Tibial nerve (tissue), 4 donors: ENCODE measurements at regions not wholly inside any gene's neighbourhood (a gene's known extent, or its start where the extent isn't known, plus 50 kb on each side); places are given as distances from the start of the nearest gene placed in this dataset.

Experiments used
- DNase-seq, 2 donors: peaks; one replicate each; pipeline ENCODE4 v3.0.0-alpha.2; 2019; ENCODE audit warnings: low spot score in 2 of 2
- H3K27ac ChIP-seq, 4 donors: fragments of 200-600 bp; sonication (generic) in 3 of 4; one replicate each; pipeline ENCODE4 v1.5.1; 2017 to 2019; ENCODE audit warnings: mild to moderate bottlenecking in 1 of 4
- H3K27me3 ChIP-seq, 2 donors: fragments of 200-600 bp; sonication (generic) in 1 of 2; one replicate each; pipeline versions ENCODE4 v1.5.1 to v1.6.0; 2017 to 2019
- H3K36me3 ChIP-seq, 3 donors: fragments of 200-600 bp; sonication (generic); one replicate each; pipeline ENCODE4 v1.5.1; 2018 to 2019
- H3K4me1 ChIP-seq, 4 donors: fragments of 200-600 bp; sonication (generic) in 3 of 4; one replicate each; pipeline ENCODE4 v1.5.1; 2017 to 2019
- H3K4me3 ChIP-seq, 4 donors: fragments of 200-600 bp; sonication (generic) in 3 of 4; one replicate each; pipeline ENCODE4 v1.5.1; 2017 to 2019; ENCODE audit warnings: mild to moderate bottlenecking in 1 of 4, moderate library complexity in 1 of 4
- H3K9me3 ChIP-seq, 4 donors: fragments of 200-600 bp; sonication (generic) in 3 of 4; one replicate each; pipeline ENCODE4 v1.5.1; 2017 to 2019
- CTCF ChIP-seq, 5 experiments: fragments of 200-600 bp in 3 of 5; fragments of 450-650 bp in 2 of 5; sonication (generic) in 3 of 5; IDR thresholded peaks; one replicate each; pipeline ENCODE4 v1.5.1; 2016 to 2019; ENCODE audit warnings: antibody characterized with exemption in 5 of 5, mild to moderate bottlenecking in 3 of 5, moderate library complexity in 2 of 5
- EP300 ChIP-seq, 2 donors: sonication (generic); formaldehyde crosslinking; IDR thresholded peaks; one replicate each; pipeline ENCODE4 v1.6.1; 2017; ENCODE audit warnings: antibody characterized with exemption in 2 of 2, mild to moderate bottlenecking in 1 of 2
- POLR2A ChIP-seq, 2 donors: fragments of 450-650 bp; IDR thresholded peaks; one replicate each; pipeline ENCODE4 v1.6.1; 2017; ENCODE audit warnings: antibody characterized with exemption in 2 of 2, mild to moderate bottlenecking in 2 of 2, moderate library complexity in 2 of 2
- WGBS, 2 donors: methylation state at CpG; one replicate each; pipeline ENCODE4 v1.1.5; 2018; 5-methylcytosine and 5-hydroxymethylcytosine counted together

DNA sequence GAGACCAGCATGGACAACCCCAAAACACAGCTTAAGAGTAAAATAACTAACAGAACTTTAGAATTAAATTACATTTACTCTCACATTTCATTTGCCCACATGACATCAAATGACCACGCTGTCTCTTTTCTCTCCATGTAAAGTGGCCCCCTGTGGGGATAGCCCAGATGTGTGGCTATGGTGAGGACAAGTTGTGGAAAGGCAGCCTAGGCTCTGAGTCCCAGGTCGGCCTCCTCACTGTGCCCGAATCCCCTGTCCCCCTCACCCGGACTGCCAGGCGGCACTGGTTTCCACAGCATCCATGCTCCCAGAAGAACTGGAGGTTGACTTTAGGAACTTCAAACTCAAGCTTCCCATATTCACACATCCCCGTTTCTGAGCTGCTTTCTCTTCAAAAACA, 111.8 kb upstream of the UQCRFS1 start:
- DNase-seq, result no peak
- peaks cover 0 to 7% (median 0%) of the 10 kb centered on the region in 4 donors for H3K9me3 ChIP-seq
- H3K4me1 ChIP-seq, result no peaks in the 10 kb centered on the region
- H3K36me3 ChIP-seq, result no peaks in the 10 kb centered on the region
- H3K27me3 ChIP-seq, result no peaks in the 10 kb centered on the region
- 80 to 83% methylated on average over 6 of the region's 6 CpGs for WGBS, 2 donors
- no peak overlapping the region for H3K27ac ChIP-seq
- TF ChIP-seq CTCF (IDR thresholded peaks at IDR 0.05), result no peak
- TF ChIP-seq POLR2A (IDR thresholded peaks at IDR 0.05), result no peak
- TF ChIP-seq EP300 (IDR thresholded peaks at IDR 0.05), result no peak
- H3K4me3 ChIP-seq, result no peak overlapping the region

DNA sequence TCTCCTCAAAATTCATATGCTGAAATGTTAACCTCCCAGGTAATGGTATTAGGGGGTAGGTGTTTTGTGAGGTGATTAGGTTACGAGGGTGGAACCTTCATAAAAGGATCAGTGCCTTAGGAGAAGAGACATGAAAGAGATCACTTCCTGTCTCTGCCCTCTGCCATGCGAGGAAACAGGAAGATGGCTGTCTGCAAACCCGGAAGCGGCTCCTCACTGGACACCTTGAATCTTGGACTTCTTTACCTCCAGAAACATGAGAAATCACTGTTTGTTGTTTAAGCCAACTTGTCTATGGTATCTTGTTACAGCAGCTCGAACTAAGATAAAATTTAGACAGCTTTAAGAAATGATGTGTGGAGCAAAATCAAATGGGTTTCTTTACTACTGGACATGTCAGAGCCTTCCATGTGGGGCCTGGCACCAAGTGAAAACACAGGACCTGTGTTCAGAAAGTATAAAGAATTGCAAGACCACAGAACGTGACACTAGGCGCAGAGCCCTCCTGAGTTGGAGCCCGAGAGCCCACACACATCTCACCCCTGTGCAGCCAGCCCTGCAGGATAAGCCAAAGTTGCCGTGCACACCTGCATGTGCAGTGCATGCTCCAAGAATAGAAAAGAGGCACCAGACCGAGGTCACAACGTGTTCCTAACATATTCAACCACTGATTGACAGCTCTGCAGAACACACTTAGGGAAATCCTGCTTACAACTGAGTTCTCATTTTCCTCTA, 112.5 kb upstream of the UQCRFS1 start:
- 68 to 72% methylated on average over 11 of the region's 11 CpGs for WGBS, 2 donors
- peaks cover 0 to 7% (median 0%) of the 10 kb centered on the region in 4 donors for H3K9me3 ChIP-seq
- H3K27me3 ChIP-seq, result no peaks in the 10 kb centered on the region
- H3K27ac ChIP-seq, result no peak overlapping the region
- H3K4me3 ChIP-seq, result no peak overlapping the region
- no peaks in the 10 kb centered on the region for H3K36me3 ChIP-seq
- no peak for TF ChIP-seq CTCF (IDR thresholded peaks at IDR 0.05)
- no peak for TF ChIP-seq EP300 (IDR thresholded peaks at IDR 0.05)
- no peak for TF ChIP-seq POLR2A (IDR thresholded peaks at IDR 0.05)
- no peaks in the 10 kb centered on the region for H3K4me1 ChIP-seq
- DNase-seq, result no peak

DNA sequence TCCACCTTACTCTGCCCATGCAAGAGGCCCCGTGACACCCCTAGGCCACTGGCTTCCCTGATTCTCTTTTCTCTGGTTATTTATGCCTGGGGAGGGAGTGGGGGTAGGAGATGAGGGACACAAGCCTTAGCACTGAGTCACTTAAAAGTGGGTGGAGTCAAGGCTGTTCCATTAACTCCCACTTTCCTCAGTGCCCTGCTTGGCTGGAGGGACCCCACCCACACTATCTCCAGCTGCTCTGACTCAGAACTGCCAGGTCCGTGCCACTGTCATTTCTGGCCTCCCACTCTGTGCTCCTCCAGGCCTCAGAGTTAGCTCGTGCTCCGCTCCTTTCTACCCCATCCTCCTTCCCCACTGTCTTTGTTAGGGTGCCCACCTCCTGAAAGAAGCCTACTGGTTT, 113.4 kb upstream of the UQCRFS1 start:
- Histone ChIP-seq H3K36me3 (no peaks in the 10 kb centered on the region), H3K4me3 (no peak overlapping the region), H3K9me3 (peaks cover 0 to 9% (median 0%) of the 10 kb centered on the region in 4 donors), H3K27ac (no peak overlapping the region), H3K27me3 (no peaks in the 10 kb centered on the region), H3K4me1 (no peaks in the 10 kb centered on the region)
- 63 to 70% methylated on average over 4 of the region's 4 CpGs for WGBS, 2 donors
- DNase-seq, result no peak
- TF ChIP-seq POLR2A (IDR thresholded peaks at IDR 0.05) (no peak), EP300 (IDR thresholded peaks at IDR 0.05) (no peak), CTCF (IDR thresholded peaks at IDR 0.05) (no peak)

- Histone ChIP-seq H3K4me1 (no peaks in the 10 kb centered on the region), H3K9me3 (peaks cover 0 to 13% (median 0%) of the 10 kb centered on the region in 4 donors), H3K36me3 (no peaks in the 10 kb centered on the region), H3K27me3 (no peaks in the 10 kb centered on the region), H3K27ac (no peak overlapping the region), H3K4me3 (no peak overlapping the region)
- no peak for DNase-seq
- 47 to 50% methylated on average over 14 of the region's 14 CpGs for WGBS, 2 donors
- TF ChIP-seq POLR2A (IDR thresholded peaks at IDR 0.05) (no peak), EP300 (IDR thresholded peaks at IDR 0.05) (no peak), CTCF (IDR thresholded peaks at IDR 0.05) (no peak)
These were observed 114.2 kb upstream of the UQCRFS1 start for GRCh38 chr19:29326849-29327840.

DNA sequence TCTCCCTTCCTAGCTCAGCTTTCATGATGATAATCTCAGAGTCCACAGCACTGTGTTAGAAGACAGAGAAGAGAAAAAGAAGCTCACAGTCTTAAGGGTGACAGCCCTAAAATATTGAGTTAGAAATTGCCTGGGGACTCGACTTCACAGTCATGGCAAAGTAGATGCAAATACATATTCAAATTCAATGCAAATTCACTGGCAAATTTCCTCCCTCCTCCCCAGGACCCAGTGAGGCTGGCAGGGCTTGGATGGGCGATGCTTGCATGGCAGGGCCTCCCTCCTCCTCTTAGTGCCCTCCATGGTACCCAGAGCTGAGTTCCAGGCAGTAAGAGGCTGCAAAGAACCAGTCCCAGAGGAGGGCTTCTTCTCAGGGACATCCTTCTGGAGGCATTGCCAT, 115.6 kb upstream of the UQCRFS1 start:
- no peak overlapping the region for H3K4me3 ChIP-seq
- TF ChIP-seq CTCF (IDR thresholded peaks at IDR 0.05) (no peak), POLR2A (IDR thresholded peaks at IDR 0.05) (no peak), EP300 (IDR thresholded peaks at IDR 0.05) (no peak)
- H3K4me1 ChIP-seq, result no peaks in the 10 kb centered on the region
- 52 to 60% methylated on average over 2 of the region's 2 CpGs for whole genome bisulfite sequencing, 2 donors
- no peak overlapping the region for H3K27ac ChIP-seq
- H3K27me3 ChIP-seq, result no peaks in the 10 kb centered on the region
- no peak for DNase-seq
- peaks cover 0 to 13% (median 0%) of the 10 kb centered on the region in 4 donors for H3K9me3 ChIP-seq
- no peaks in the 10 kb centered on the region for H3K36me3 ChIP-seq
